ENCODE measurements at regions not wholly inside any gene's neighbourhood (a gene's known extent, or its start where the extent isn't known, plus 50 kb on each side); places are given as distances from the start of the nearest gene placed in this dataset.
"Not testable (repeated sequence)": the region's sequence is repeated elsewhere in the genome, so short reads cannot be mapped to it uniquely, and the experiment has no call there.

DNA sequence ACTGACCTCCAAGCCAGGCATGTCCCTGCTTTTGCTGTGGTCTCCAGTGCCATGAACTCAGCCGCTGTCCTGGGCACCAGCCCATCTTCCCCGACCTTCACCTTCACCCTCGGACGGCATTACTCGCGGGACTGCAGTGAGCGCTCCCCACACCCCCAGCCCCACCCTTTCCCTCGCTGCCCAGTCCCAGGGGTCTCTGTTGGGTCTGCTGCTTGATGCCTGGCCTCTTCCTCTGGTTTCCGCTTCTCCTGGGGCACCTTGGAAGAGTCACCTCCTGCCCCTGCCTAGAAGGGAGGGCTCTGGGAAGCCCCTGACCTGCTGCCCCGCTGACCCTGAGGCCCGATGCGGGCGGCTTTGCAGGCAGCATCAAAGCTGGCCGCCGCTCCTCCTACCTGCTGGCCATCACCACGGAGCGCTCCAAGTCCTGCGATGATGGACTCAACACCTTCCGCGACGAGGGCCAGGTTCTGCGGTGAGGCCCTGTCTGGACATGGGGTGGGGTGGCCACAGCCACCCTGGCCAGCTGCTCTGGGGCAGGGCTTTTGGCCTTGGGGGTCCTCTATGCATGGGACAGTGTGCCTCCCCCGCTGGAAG, 102.3 kb downstream of the ZNF267 start:
- not testable (repeated sequence) for H3K4me3 ChIP-seq (ENCODE audit: low read depth, low read length); DNase-seq (ENCODE audit: low read depth)

DNA sequence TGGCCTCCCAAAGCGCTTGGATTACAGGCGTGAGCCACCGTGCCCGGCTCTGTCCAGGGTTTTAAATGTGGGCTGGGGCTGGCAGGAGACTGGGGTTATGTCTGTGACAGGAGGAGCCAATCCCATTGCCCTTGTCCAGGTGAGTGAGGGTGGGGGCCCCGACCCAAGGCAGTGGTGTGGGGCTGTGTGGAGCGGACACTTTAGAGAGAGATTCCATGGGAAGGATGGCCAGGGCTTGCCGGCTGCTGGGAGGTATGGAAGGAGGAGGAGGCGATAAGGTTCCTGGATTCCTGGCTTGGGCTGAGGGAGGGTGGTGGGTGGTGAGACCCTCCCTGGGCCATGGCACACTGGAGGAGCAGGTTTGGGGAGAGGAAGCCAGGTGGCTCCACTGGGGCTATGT, 104.9 kb downstream of the ZNF267 start:
- DNase-seq (ENCODE audit: low read depth); H3K4me3 ChIP-seq (ENCODE audit: low read depth, low read length): not testable (repeated sequence)

DNA sequence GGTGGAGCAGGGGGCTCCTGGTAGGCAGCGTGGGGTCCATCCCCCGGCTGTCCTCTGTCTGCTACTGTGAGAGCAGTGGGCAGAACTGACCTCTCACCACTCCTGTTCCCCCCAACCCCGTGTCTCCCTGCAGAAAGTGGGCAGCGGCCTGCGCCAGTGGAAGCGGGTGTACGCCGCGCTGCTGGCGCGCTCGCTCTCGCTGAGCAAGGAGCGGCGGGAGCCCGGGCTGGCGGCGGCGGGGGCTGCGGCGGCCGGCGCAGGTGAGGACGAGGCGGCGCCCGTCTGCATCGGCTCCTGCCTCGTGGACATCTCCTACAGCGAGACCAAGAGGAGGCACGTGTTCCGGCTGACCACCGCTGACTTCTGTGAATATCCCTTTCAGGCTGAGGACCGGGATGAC, 108.1 kb downstream of the ZNF267 start:
- DNase-seq (ENCODE audit: low read depth); H3K4me3 ChIP-seq (ENCODE audit: low read depth, low read length): not testable (repeated sequence)

DNA sequence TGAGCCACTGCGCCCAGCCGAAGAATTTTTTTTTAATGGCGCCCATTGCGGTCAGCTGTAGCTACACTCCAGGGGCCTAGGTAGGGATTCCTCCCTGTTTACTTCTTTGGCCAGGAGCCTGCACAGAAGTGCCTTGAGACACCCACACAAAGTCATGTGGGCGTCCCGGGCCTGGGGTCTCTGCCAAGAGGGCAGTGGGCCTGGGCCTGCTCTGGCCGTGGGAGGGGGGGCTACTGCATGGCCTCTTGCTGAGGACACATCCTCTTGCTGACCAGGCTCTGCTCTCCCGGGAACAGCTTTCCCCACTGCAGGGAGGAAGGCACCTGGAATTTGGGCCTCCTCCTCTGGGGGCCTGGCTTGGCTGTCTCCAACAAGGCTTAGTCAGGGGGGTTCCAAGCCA, 109.4 kb downstream of the ZNF267 start:
- not testable (repeated sequence) for H3K4me3 ChIP-seq (ENCODE audit: low read depth, low read length); DNase-seq (ENCODE audit: low read depth)

DNA sequence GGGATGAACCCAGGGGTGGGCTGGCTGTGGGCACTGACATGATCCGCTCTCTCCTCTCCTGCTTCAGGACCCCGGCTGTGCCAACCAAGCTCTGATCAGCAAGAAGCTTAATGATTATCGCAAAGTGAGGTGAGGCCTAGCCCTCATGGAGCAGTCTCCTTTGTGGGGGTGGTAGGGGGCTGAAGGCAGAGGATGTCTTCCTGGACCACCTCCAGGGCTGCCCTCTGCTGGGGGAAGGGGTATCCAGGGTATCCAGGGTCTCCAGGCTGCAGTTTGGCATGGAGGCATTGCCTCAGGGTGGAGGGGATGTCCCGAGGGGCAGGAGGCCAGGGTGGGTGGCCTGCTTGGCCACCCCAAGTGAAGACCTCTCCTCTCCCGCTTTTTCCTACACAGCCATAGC, 110.1 kb downstream of the ZNF267 start:
- DNase-seq (ENCODE audit: low read depth); H3K4me3 ChIP-seq (ENCODE audit: low read depth, low read length): not testable (repeated sequence)

DNA sequence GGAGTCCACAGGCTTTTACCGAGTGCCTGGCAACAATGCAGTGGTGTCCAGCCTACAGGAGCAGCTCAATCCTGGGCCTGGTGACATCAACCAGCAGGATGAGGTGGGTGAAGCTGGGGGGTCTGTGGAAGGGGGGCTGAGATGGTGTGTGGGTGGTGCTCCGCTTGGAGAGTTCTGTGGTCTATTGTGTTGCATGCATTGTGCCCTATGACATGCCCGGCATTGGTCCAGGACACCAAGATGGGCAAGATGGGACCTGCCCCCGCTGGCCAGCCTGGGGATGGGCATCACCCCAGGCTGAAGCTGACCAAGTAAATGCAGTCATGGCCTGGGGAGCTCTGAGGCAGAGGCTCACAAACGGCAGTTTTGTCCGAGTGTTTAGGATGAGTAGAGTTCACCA, 113.3 kb downstream of the ZNF267 start:
- DNase-seq (ENCODE audit: low read depth); H3K4me3 ChIP-seq (ENCODE audit: low read depth, low read length): not testable (repeated sequence)

DNA sequence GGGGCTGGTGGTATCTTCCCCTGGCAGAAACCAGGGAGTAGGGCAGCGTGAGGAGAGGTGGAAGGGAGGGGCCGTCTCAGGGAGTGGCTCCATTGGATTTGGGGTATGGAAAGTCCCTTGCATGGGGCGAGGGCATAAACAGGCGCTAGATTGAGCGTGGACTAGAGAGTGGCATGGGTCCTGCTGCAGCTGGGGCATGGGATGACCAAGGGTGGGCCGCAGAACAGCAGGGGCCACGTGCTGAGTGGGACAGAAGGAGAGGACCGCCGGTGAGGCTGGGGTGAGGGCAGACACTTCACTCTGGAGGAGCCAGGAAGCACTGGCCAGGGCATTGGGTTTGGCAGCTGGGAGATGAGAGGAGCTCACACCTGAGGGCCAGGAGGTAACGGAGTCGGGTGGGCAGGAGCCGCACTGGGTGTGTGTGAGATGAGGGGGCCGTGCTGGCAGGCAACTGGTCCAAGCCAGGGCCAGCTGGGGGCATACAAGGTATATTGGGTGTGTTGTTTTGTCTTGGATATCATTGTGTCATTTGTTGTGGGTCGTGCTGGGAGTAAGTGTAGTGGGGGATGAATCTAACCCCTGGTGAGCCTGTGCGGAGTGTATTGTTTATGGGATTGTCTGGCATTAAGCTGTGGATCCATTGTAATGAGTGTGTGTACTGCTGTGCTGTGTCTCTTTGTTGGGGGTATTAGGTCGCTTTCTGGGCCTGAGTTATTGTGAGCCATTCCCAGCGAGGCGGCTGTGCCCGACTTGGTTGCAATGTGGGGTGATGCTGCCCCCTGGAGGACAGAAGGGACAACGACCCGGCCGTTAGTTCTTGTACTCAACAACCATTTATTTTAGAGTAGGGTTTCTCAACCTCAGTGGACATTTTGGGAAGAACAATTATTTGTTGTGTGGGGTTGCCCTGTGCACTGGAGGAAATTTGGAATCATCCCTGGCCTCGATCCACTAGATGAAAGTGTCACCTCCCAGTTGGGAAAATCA, 115.3 kb downstream of the ZNF267 start:
- not testable (repeated sequence) for DNase-seq (ENCODE audit: low read depth); H3K4me3 ChIP-seq (ENCODE audit: low read depth, low read length)

DNA sequence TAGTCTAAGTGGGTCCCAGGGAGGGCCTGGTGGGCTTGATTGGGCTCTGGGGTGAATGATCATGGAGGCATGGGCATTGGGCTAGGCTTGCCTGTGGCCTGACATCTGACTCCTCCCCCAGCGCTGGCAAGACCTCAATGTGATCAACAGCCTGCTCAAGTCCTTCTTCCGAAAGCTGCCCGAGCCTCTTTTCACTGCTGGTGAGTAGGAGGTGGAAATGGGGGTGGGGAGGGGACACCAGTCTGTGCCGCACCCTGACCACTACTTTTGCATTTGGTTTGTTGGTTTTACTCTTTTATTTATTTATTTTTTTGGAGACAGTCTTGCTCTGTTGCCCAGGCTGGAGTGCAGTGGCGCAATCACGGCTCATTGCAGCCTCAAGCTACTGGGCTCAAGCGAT, 116.7 kb downstream of the ZNF267 start:
- not testable (repeated sequence) for H3K4me3 ChIP-seq (ENCODE audit: low read depth, low read length); DNase-seq (ENCODE audit: low read depth)

DNA sequence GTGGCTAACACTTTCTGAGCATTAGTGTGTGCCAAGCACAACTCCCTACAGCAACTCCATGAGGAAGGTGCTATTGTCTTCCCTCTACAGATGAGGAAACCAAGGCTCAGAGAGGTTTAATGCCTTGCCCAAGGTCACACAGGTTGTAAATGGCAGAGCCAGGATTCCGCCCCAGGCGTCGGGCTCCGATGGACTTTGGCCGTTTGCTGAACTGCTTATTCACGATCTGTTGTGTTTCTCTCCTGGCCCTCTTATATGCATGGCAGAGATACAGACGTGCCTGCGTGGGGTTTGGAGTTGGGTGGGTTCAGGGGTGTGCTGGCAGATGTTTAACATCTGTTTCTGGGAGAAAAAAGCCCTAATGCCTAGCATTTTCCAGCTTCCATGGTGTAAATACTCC, 117.4 kb downstream of the ZNF267 start:
- not testable (repeated sequence) for H3K4me3 ChIP-seq (ENCODE audit: low read depth, low read length); DNase-seq (ENCODE audit: low read depth)

DNA sequence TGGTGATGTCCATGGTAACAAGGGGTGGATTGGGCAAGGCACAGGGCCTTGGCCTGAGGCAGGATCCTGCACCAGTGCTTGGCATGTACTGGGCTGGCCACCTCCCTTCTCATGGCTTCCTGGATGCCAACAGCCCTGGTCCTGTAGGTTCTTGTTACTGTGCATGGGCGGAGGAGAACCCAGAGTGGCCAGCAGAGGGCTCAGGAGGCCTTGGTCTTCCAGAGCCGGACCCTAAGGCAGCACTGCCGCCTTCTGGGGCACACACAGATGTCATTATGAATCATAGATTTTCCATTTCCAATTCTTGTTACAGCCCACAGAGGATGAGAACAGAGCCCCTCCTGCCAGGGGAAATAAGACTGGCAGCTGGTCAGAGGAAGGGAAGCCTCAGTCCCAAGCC, 122.7 kb downstream of the ZNF267 start:
- not testable (repeated sequence) for DNase-seq (ENCODE audit: low read depth); H3K4me3 ChIP-seq (ENCODE audit: low read depth, low read length)

DNA sequence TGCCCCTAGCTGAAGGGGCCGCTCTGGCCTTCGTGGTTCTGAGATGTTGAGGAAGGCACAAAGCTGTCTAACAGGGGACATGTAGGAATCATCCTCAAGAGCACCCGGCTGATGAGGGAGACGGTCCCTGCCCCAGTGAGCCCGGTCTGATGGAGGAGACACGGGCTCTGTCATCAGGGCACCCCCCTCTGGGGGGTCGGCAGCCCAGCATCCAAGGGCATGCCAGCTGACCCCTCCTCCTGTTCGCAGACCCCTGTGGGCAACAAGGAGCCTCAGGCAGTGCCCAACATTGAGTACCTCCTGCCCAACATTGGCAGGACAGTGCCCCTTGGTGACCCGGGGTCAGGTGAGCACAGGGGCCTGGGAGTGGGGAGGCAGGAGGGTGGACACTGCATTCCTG, 128.9 kb downstream of the ZNF267 start:
- DNase-seq (ENCODE audit: low read depth); H3K4me3 ChIP-seq (ENCODE audit: low read depth, low read length): not testable (repeated sequence)

DNA sequence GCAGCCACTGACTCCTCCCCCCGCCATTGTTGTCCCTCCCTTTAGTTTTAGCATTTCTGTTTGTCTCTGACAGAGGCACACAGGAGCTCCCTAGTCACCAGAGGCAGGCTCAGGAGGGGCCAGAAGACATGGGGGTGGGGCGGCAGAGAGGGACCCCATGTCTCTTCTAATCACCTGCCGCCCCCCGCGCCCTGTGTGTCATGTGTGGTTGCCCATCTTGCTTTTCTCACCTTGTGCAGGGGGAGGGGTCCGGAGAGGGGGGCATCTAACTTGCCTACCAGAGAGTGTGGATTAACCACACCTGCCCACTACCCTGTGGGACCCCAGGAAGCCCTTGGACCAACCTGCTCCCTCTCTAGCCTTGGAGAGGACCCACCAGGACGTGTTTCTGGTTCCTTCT, 130.2 kb downstream of the ZNF267 start:
- not testable (repeated sequence) for DNase-seq (ENCODE audit: low read depth); H3K4me3 ChIP-seq (ENCODE audit: low read depth, low read length)

DNA sequence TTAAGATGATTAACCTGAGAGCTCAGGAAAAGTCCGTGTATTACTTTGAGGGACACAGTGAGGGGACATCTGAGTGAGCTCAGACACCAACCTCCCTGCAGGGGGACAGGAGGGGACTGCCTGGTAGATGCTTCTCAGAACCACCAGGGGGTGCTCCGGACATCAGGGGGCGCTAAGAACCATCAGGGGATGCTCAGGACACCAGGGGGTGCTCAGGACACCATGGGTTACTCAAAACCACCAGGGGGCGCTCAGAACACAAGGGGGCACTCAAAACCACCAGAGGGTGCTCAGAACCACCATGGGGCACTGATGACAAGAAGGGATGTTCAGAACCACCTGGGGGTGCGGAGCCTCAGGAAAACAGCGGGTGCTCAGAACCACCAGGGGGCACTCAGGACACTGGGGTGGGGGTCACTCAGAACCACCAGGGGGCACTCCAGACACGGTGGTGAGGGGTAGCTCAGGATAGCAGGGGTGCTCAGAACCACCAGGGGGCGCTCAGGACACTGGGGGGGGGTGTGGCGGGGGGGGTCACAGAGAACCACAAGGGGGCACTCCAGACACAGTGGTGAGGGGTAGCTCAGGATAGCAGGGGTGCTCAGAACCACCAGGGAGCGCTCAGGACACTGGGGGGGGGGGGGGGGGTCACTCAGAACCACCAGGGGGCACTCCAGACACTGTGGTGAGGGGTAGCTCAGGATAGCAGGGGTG, 165.3 kb downstream of the ZNF267 start:
- peak; percentile 27 for DNase-seq (ENCODE audit: low read depth)
- H3K4me3 ChIP-seq (ENCODE audit: low read depth, low read length): not testable (repeated sequence)
- TF ChIP-seq, protein P1, sequence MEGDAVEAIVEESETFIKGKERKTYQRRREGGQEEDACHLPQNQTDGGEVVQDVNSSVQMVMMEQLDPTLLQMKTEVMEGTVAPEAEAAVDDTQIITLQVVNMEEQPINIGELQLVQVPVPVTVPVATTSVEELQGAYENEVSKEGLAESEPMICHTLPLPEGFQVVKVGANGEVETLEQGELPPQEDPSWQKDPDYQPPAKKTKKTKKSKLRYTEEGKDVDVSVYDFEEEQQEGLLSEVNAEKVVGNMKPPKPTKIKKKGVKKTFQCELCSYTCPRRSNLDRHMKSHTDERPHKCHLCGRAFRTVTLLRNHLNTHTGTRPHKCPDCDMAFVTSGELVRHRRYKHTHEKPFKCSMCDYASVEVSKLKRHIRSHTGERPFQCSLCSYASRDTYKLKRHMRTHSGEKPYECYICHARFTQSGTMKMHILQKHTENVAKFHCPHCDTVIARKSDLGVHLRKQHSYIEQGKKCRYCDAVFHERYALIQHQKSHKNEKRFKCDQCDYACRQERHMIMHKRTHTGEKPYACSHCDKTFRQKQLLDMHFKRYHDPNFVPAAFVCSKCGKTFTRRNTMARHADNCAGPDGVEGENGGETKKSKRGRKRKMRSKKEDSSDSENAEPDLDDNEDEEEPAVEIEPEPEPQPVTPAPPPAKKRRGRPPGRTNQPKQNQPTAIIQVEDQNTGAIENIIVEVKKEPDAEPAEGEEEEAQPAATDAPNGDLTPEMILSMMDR (IDR thresholded peaks at IDR 0.05; ENCODE audit: low read depth, low read length): peak; percentile 7

DNA sequence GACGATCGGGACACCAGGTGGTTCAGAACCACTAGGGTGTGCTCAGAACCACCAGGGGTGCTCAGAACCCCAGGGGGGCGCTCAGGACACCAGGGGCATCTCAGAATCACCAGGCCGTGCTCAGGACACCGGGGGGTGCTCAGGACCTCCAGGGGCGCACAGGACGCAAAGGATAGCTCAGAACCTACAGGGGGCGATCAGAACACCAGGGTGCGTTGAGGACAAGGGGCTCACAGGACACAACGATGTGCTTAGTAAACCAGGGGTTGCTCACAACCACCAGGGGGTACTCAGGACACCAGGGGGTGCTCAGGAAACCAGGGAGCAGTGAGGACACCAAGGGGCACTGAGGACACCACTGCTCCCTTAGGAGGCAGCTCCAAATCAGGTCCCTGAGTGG, 166.3 kb downstream of the ZNF267 start:
- not testable (repeated sequence) for H3K4me3 ChIP-seq (ENCODE audit: low read depth, low read length)

DNA sequence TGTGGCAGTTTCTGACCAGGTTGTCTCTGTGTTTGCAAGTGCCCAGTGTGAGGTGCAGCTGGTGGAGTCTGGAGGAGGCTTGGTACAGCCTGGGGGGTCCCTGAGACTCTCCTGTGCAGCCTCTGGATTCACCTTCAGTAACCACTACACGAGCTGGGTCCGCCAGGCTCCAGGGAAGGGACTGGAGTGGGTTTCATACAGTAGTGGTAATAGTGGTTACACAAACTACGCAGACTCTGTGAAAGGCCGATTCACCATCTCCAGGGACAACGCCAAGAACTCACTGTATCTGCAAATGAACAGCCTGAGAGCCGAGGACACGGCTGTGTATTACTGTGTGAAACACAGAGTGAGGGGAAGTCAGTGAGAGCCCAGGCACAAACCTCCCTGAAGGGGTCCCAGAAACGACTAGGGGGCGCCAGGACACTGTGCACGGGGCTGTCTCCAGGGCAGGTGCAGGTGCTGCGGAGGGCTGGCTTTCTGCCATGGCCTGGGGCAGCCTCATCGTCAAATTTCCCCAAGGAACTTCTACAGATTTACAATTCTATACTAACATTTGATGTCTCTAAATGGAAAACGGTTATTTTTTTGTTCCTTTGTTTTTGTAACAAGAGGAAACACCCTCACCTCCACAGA, 187.0 kb upstream of the TP53TG3D start:
- not testable (repeated sequence) for DNase-seq (ENCODE audit: low read depth); H3K4me3 ChIP-seq (ENCODE audit: low read depth, low read length)

More for the DNA sequence above, 166.3 kb downstream of the ZNF267 start:
- not testable (repeated sequence) for DNase-seq (ENCODE audit: low read depth)

DNA sequence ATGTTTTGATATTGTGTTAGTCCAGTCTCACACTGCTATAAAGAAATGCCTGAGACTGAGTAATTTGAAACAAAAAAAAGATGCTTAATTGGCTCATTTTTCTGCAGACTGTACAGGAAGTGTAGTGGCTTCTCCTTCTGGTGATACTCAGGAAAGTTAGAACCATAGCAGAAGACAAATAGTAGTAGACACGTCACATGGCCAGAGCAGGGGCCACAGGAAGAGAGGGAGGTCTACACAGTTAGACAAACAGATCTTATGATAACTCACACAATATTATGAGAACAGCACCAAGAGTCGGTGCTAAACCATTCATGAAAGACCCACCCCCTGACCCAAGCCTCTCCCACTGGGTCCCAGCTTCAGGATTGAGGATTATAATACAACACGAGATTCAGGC, 181.5 kb upstream of the TP53TG3D start:
- not testable (repeated sequence) for DNase-seq (ENCODE audit: low read depth); H3K4me3 ChIP-seq (ENCODE audit: low read depth, low read length)

DNA sequence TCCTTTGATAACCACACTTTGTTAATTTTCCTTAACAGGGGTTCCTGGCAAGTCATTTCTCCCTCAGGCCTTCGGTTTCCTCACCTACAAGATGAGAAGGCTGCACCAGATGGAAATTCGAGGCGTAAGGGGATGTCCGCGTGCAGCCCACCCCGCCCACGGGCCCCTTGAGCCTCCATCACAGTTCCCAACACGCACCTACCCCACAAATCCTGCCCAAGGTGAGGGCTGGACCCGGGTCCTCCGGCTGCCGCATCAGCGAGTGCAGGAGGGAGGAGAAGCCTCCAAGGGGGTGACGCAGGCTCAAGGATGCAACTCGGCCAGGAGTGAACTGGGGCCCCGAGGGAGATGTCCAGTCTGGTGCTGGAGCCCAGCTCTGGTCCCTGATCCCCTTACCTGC, 169.2 kb upstream of the TP53TG3D start:
- not testable (repeated sequence) for DNase-seq (ENCODE audit: low read depth); H3K4me3 ChIP-seq (ENCODE audit: low read depth, low read length)
